ENCODE measurements at regions not wholly inside any gene's neighbourhood (a gene's known extent, or its start where the extent isn't known, plus 50 kb on each side); places are given as distances from the start of the nearest gene placed in this dataset.

DNA sequence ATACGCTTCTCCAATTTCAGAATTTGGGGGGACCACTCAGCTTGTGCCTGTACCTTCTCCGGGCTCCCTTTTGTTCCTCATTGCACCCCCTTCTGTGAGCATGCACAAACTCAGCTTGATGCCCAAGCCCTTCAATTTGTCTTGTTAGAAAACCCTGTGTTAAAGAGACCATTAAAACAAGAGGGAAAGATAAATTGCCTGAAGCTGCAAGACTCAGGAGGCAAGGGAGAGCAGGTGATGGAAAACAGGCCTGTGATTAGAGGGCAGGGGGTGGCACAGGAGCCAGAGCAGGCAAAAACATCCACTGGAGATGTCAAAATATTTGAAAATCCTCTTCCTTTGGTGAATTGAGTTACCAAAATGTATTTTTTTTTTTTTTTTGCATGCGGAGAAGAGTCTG is 121.7 kb downstream of the MIAT start:
- ChIA-PET POLR2A (interaction anchor here (1.0 kb wide), 1 partner anchor 95 kb away, joined by 3 read pairs; no protein-coding TSS in a partner anchor), CTCF (interaction anchor here (0.7 to 1.0 kb wide), 2 partner anchors 13 to 1286 kb away, joined by 3 to 4 read pairs; no protein-coding TSS in a partner anchor)
- no peak overlapping the region for H3K27ac Mint-ChIP-seq
- peaks cover 4% of the 10 kb centered on the region for H3K9me3 Mint-ChIP-seq
- H3K4me3 Mint-ChIP-seq: no peak overlapping the region
- H3K36me3 Mint-ChIP-seq (ENCODE audit: low read depth): peaks cover 33% of the 10 kb centered on the region
- no peaks in the 10 kb centered on the region for H3K4me1 Mint-ChIP-seq
- no peak for DNase-seq
- H3K27me3 Mint-ChIP-seq: no peaks in the 10 kb centered on the region

DNA sequence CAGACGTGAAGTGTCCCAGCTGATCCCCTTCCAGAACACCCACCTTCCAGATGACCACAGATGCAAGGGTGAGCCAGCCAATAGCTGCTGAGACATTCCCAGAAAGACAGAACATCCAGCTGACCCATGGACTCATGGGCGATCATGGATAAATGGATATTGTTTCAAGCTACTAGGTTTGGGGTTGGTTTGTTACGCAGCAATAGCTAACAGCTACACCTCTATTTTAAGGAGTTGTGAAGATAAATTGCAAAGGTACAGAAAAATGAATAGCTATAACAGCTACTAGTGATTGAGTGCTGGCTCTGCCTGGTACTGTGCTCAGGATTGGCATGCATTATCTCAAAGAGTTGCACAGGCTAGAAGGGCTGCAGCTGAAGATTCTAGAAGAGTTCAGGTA is 122.5 kb downstream of the MIAT start:
- Mint-ChIP-seq H3K9me3 (peaks cover 4% of the 10 kb centered on the region), H3K4me1 (no peaks in the 10 kb centered on the region), H3K4me3 (no peak overlapping the region), H3K27me3 (no peaks in the 10 kb centered on the region), H3K27ac (no peak overlapping the region), H3K36me3 (ENCODE audit: low read depth) (peaks cover 29% of the 10 kb centered on the region)
- CTCF ChIA-PET: no interaction called here
- no peak for DNase-seq
- POLR2A ChIA-PET: interaction anchor here (1.0 kb wide), 1 partner anchor 95 kb away, joined by 3 read pairs; no protein-coding TSS in a partner anchor

DNA sequence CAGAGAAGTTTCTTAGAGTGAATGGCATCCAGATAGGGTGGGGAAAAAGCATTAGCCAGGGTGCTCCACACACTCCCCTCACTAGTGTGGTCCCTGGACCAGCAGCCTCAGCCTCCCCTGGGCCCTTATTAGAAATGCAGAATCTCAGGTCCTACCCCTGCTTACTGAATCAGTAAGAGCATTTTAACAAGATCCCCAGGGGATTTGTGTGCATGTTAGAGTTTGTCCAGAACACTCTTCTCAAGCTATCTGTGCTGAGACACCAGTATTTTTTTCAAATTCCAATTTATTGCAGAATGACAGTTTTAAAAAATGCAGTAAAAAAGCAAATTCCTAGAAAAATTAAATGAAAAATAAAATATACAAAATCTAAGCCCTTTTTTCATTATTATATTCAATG is 123.1 kb downstream of the MIAT start:
- H3K36me3 Mint-ChIP-seq (ENCODE audit: low read depth): peaks cover 29% of the 10 kb centered on the region
- no peak overlapping the region for H3K4me3 Mint-ChIP-seq
- H3K9me3 Mint-ChIP-seq: peaks cover 4% of the 10 kb centered on the region
- H3K27ac Mint-ChIP-seq: no peak overlapping the region
- POLR2A ChIA-PET: no interaction called here
- no peaks in the 10 kb centered on the region for H3K4me1 Mint-ChIP-seq
- CTCF ChIA-PET: no interaction called here
- no peak for DNase-seq
- H3K27me3 Mint-ChIP-seq: no peaks in the 10 kb centered on the region

DNA sequence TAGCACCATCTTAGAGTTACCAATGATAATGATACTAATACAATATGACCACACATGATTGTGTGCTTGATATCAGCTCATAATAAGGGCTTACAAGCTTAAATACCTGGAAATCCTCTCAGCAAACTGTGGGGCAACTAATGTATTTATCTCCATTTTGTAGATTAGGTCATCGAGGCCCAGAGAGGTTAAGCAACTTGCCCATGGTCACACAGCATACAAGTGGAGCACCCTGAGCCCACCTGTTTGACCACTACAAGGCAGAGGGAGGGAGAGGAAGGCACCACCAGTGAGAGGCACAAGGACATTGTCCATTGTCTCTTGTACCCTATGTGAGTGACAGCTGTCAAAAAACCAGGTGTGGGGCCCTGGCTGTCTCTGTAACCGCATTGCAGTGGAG is 123.7 kb downstream of the MIAT start:
- CTCF ChIA-PET: no interaction called here
- Mint-ChIP-seq H3K4me1 (no peaks in the 10 kb centered on the region), H3K27ac (no peak overlapping the region), H3K36me3 (ENCODE audit: low read depth) (peaks cover 29% of the 10 kb centered on the region), H3K4me3 (no peak overlapping the region), H3K27me3 (no peaks in the 10 kb centered on the region), H3K9me3 (peaks cover 4% of the 10 kb centered on the region)
- DNase-seq: no peak
- POLR2A ChIA-PET: no interaction called here

DNA sequence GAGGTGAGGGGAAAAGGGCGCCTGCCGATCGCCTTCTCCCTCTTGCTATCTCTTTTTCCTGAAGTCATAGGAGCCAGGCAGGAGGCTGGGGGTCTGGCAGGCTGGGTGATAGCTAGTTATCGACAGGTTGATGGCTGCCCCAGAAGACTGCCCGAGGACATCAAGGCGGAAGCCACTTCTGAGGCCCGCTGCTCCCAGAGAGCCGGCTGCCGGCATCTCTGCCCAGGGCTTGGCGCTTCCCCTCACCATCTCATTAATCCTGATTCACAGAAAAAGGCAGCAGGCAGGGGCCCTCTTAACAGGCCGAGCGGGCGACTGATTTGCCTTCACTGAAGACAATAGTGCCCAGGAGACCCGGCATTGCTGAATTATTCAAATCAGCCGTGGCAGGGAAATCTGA is 124.2 kb downstream of the MIAT start:
- H3K27me3 Mint-ChIP-seq: no peaks in the 10 kb centered on the region
- H3K36me3 Mint-ChIP-seq (ENCODE audit: low read depth): peaks cover 28% of the 10 kb centered on the region
- no peak overlapping the region for H3K4me3 Mint-ChIP-seq
- no peak overlapping the region for H3K27ac Mint-ChIP-seq
- peaks cover 4% of the 10 kb centered on the region for H3K9me3 Mint-ChIP-seq
- H3K4me1 Mint-ChIP-seq: no peaks in the 10 kb centered on the region
- DNase-seq: no peak
- ChIA-PET POLR2A (no interaction called here), CTCF (no interaction called here)

DNA sequence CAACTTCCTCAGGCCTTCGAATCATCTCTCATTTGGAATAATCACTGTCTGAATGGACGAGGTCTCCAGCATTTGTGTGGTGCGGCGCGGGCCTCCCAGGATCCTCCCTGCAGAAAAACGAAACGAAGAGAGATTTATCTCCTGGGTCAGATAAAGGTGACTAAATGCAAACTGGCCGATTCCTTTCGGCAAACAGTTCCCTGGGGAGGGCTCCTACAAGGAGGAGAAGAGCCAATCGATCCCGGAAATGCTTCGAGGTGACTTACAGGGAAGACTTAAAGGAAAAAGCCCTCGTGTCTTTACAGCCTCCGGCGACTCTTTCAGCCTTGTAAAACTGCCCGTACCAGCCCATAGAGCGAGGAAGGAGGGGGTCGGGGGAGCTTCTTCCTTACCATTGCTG is 126.5 kb downstream of the MIAT start:
- Mint-ChIP-seq H3K27me3 (no peaks in the 10 kb centered on the region), H3K9me3 (peaks cover 4% of the 10 kb centered on the region), H3K4me3 (no peak overlapping the region), H3K36me3 (ENCODE audit: low read depth) (peaks cover 16% of the 10 kb centered on the region), H3K4me1 (no peaks in the 10 kb centered on the region), H3K27ac (no peak overlapping the region)
- POLR2A ChIA-PET: no interaction called here
- no peak for DNase-seq
- CTCF ChIA-PET: no interaction called here

DNA sequence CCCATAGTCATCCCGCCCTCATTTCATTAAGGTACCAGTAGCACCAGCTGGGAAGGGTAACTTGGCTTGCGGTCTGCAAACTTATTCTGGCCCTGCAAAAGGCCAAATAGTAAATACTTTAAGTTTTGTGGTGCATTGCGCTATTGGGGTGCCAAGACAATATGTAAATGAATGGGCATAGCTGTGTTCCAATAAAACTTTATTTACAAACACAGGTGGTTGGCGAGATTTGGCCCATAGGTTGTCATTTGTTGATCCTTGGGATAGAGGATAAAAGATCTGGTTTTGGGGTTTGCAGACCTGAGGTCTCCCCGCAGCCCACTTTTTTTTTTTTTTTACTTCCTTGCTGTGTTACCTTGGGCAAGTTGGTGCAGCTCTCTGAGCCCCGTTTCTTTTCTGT is 127.4 kb downstream of the MIAT start:
- Mint-ChIP-seq H3K27me3 (no peaks in the 10 kb centered on the region), H3K9me3 (peaks cover under 1% of the 10 kb centered on the region), H3K27ac (no peak overlapping the region), H3K4me3 (no peak overlapping the region), H3K36me3 (ENCODE audit: low read depth) (peaks cover 7% of the 10 kb centered on the region), H3K4me1 (no peaks in the 10 kb centered on the region)
- ChIA-PET CTCF (no interaction called here), POLR2A (no interaction called here)
- DNase-seq: no peak

DNA sequence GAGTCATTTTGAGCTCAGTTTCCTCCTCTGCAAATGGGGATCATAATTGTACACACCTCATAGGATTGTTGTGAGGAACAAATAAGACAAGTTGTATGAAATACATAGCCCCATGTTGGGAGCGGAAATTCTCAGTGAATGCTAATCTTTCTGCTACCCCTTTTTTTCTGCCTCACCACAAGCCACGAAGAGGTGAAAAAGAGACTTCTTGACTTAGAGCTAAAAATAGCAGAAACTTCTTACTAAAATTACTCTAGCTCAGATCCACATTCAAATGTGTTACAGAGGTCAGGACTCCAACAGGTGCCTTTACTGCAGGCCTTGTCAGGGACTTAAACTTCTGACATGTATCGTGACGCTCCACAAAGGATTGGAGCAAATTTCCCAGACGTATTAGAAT is 128.5 kb downstream of the MIAT start:
- no peaks in the 10 kb centered on the region for H3K36me3 Mint-ChIP-seq (ENCODE audit: low read depth)
- DNase-seq: no peak
- ChIA-PET POLR2A (no interaction called here), CTCF (no interaction called here)
- H3K27ac Mint-ChIP-seq: no peak overlapping the region
- H3K4me1 Mint-ChIP-seq: no peaks in the 10 kb centered on the region
- H3K9me3 Mint-ChIP-seq: no peaks in the 10 kb centered on the region
- H3K27me3 Mint-ChIP-seq: no peaks in the 10 kb centered on the region
- H3K4me3 Mint-ChIP-seq: no peak overlapping the region

DNA sequence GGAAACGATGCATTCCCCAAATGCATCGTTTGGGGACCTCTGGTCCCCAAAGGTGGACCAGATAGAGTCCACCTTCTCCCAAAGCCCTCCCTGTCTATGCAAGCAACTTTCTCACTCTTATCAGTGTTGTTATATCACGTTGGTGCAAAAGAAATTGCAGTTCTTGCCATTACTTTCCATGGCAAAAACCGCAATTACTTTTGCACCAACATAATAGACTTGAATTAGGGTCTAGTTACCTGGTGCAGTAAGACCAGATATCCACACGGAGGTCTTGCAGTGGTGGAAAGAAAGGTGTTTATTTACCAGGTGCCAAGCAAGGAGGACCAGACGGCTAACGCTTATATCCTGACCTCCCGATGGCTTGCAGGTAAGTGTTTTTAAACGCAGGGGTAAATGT is 129.0 kb downstream of the MIAT start:
- POLR2A ChIA-PET: no interaction called here

DNA sequence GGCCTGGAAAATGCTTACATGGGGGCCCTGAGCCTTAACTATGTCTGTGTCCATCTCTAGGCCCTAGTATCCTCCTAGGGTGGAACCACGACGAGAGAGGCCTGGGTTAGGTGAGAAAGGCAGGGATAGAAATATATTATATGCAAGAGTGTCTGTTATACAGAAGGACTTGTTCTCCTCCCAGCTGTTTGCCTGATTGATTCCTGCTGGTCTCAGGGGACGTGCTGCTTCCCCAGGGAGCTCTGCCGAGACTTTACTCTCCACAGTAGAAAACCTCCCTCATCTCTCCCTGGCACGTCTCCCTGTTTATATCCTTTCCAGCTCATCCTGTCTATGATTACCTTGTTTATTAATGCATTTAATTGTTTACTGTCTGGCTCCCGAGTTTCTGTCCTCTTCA is 132.6 kb downstream of the MIAT start:
- POLR2A ChIA-PET: no interaction called here
- Mint-ChIP-seq H3K36me3 (ENCODE audit: low read depth) (peaks cover 3% of the 10 kb centered on the region), H3K27me3 (no peaks in the 10 kb centered on the region), H3K9me3 (no peaks in the 10 kb centered on the region), H3K4me3 (no peak overlapping the region), H3K4me1 (no peaks in the 10 kb centered on the region), H3K27ac (no peak overlapping the region)
- CTCF ChIA-PET: no interaction called here
- DNase-seq: no peak

More for the DNA sequence above, 129.0 kb downstream of the MIAT start:
- Mint-ChIP-seq H3K9me3 (no peaks in the 10 kb centered on the region), H3K36me3 (ENCODE audit: low read depth) (peaks cover under 1% of the 10 kb centered on the region), H3K27ac (no peak overlapping the region), H3K27me3 (no peaks in the 10 kb centered on the region), H3K4me1 (no peaks in the 10 kb centered on the region), H3K4me3 (no peak overlapping the region)
- CTCF ChIA-PET: no interaction called here
- DNase-seq: no peak

DNA sequence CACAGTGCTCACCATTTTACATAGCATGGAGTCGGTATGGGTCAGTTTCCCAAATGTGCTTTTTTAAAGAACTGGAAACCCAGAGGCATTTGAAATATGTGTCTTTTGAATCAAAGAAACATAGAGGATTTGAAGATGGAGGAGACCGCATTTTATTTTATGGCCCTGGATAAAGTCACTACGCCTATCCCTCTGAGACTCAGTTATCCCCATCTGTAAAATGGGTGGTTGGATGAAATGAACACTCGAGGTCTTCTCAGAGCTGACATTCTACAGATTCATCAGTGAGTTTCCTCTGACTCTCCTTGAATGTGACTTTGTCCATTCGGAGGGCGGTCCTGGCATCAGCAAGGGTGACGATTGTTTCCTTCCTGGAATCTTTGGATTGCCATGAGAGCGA is 135.1 kb downstream of the MIAT start:
- ChIA-PET CTCF (interaction anchor here (1.3 kb wide), 1 partner anchor 14 kb away, joined by 3 read pairs; no protein-coding TSS in a partner anchor), POLR2A (no interaction called here)
- no peaks in the 10 kb centered on the region for H3K9me3 Mint-ChIP-seq

DNA sequence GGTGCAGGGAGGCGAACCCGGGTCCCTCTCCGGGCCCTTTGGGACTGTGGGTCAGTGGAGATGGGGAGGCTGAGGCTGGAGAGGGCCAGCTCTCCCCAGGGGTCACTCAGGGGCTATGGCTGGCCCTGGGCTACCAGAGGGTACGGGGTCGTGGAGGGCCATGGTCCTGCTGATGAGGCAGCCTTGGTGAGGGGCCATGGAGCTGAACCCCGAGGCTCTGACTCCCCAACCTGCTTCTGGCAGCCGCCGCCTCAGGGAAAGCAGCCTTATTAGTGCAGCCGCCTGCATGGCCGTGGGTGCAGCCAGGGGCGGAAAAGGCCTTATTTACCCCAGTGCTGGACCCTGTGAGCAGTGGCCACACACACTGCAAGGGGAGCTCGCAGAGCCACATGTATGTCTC is 139.4 kb downstream of the MIAT start:
- CTCF ChIA-PET: no interaction called here
- POLR2A ChIA-PET: no interaction called here
- Mint-ChIP-seq H3K27me3 (no peaks in the 10 kb centered on the region), H3K4me1 (no peaks in the 10 kb centered on the region), H3K9me3 (no peaks in the 10 kb centered on the region), H3K36me3 (ENCODE audit: low read depth) (no peaks in the 10 kb centered on the region), H3K27ac (no peak overlapping the region), H3K4me3 (no peak overlapping the region)
- DNase-seq: no peak

More for the DNA sequence above, 135.1 kb downstream of the MIAT start:
- Mint-ChIP-seq H3K27ac (no peak overlapping the region), H3K4me3 (no peak overlapping the region), H3K4me1 (no peaks in the 10 kb centered on the region), H3K36me3 (ENCODE audit: low read depth) (peaks cover 3% of the 10 kb centered on the region), H3K27me3 (no peaks in the 10 kb centered on the region)
- no peak for DNase-seq

DNA sequence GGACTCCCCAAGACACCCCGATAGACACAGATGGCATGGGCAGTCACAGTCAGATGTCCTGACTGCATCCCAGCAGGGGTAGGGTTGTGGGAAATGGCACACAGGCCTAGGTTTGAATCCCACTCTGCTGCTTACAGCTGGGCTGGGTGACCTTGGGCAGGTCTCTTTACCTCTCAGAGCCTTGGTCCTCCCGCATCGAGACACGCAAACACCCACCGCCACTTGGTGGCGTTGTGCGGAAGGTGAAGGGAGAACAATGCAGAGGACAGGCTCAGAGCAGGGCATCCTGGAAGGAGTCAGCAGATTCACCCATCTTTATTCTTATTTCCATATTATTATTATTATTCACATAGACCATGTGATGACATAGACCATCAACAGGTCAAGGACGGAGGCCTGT is 140.5 kb downstream of the MIAT start:
- H3K9me3 Mint-ChIP-seq: no peaks in the 10 kb centered on the region
- H3K4me1 Mint-ChIP-seq: no peaks in the 10 kb centered on the region
- no peak overlapping the region for H3K4me3 Mint-ChIP-seq
- H3K27ac Mint-ChIP-seq: no peak overlapping the region
- no peak for DNase-seq
- no peaks in the 10 kb centered on the region for H3K36me3 Mint-ChIP-seq (ENCODE audit: low read depth)
- POLR2A ChIA-PET: no interaction called here
- H3K27me3 Mint-ChIP-seq: no peaks in the 10 kb centered on the region
- CTCF ChIA-PET: no interaction called here

DNA sequence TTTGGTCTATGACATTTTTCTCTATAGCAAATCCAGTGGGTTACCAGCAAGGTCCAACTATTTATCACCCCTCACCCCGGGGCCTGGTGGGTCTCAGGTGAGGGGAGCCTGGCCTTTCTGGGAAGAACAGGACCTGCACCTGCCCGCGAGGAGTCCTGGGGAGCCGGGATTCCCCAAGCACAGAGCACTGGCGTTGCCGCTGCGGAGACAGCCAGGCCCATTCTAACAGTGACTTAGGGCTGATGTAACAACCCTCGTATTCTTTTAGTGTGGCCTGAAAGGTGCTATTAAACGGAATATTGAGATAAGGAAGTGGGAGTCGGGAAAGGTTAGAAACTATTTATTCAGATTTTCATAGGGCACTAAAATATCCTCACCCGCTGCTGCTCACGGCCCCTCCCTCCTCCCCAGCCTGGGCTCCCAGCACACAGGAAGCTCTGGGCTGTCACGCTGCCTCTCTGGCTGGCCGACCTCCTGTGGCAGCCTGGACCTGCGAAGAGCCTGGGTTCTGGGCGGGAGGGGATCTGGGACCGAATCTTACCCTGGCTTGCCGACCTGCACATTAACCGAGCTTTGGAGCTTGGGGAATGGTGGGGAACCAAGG is 141.2 kb downstream of the MIAT start:
- Mint-ChIP-seq H3K27ac (no peak overlapping the region), H3K36me3 (ENCODE audit: low read depth) (no peaks in the 10 kb centered on the region), H3K4me3 (no peak overlapping the region), H3K9me3 (no peaks in the 10 kb centered on the region), H3K4me1 (no peaks in the 10 kb centered on the region), H3K27me3 (no peaks in the 10 kb centered on the region)
- no peak for DNase-seq
- POLR2A ChIA-PET: interaction anchor here (1.0 kb wide), 1 partner anchor 16 kb away, joined by 3 read pairs; no protein-coding TSS in a partner anchor
- CTCF ChIA-PET: no interaction called here

All from activated CD4-positive, alpha-beta memory T cell treated with anti-CD3 and anti-CD28 coated beads, Interleukin-2, amount 10 ng/mL, durations not matched to agents 7 days and 5 days (primary cell).